ENCODE measurements at regions not wholly inside any gene's neighbourhood (a gene's known extent, or its start where the extent isn't known, plus 50 kb on each side); places are given as distances from the start of the nearest gene placed in this dataset.

GRCh38 chr3:152969557-152970300, 134.8 kb downstream of the P2RY1 start:
- Histone ChIP-seq H3K27me3 (ENCODE audit: control insufficient read depth, insufficient read depth, low read length) (no peaks in the 10 kb centered on the region), H3K4me3 (ENCODE audit: low read depth, low read length) (no peak overlapping the region), H3K36me3 (ENCODE audit: control insufficient read depth, insufficient read depth, low read length) (no peaks in the 10 kb centered on the region), H3K4me1 (ENCODE audit: control insufficient read depth, insufficient read depth, low read length) (no peaks in the 10 kb centered on the region), H3K27ac (ENCODE audit: low read depth, low read length) (no peak overlapping the region), H3K9me3 (ENCODE audit: control insufficient read depth, insufficient read depth, low read length) (peaks cover 3% of the 10 kb centered on the region)
- DNase-seq (ENCODE audit: low read depth in 4 of 6, low spot score in 6 of 6), result no peak
- WGBS (ENCODE audit: insufficient coverage), result no CpG with 5 or more reads among the region's 1 CpG

- no CpG with 5 or more reads among the region's 4 CpGs for WGBS (ENCODE audit: insufficient coverage)
These were observed 135.9 kb downstream of the P2RY1 start for GRCh38 chr3:152970851-152971250.

GRCh38 chr3:152971880-152972279, 136.9 kb downstream of the P2RY1 start:
- Histone ChIP-seq H3K36me3 (ENCODE audit: control insufficient read depth, insufficient read depth, low read length) (no peaks in the 10 kb centered on the region), H3K4me3 (ENCODE audit: low read depth, low read length) (no peak overlapping the region), H3K9me3 (ENCODE audit: control insufficient read depth, insufficient read depth, low read length) (no peaks in the 10 kb centered on the region), H3K4me1 (ENCODE audit: control insufficient read depth, insufficient read depth, low read length) (no peaks in the 10 kb centered on the region), H3K27ac (ENCODE audit: low read depth, low read length) (no peak overlapping the region), H3K27me3 (ENCODE audit: control insufficient read depth, insufficient read depth, low read length) (no peaks in the 10 kb centered on the region)
- WGBS (ENCODE audit: insufficient coverage), result no CpG with 5 or more reads among the region's 4 CpGs
- no peak for DNase-seq (ENCODE audit: low read depth in 4 of 6, low spot score in 6 of 6)

More at GRCh38 chr3:152970851-152971250, 135.9 kb downstream of the P2RY1 start:
- no peak overlapping the region for H3K4me3 ChIP-seq (ENCODE audit: low read depth, low read length)
- H3K27ac ChIP-seq (ENCODE audit: low read depth, low read length), result no peak overlapping the region
- DNase-seq (ENCODE audit: low read depth in 4 of 6, low spot score in 6 of 6), result no peak
- no peaks in the 10 kb centered on the region for H3K36me3 ChIP-seq (ENCODE audit: control insufficient read depth, insufficient read depth, low read length)
- H3K4me1 ChIP-seq (ENCODE audit: control insufficient read depth, insufficient read depth, low read length), result no peaks in the 10 kb centered on the region
- H3K27me3 ChIP-seq (ENCODE audit: control insufficient read depth, insufficient read depth, low read length), result no peaks in the 10 kb centered on the region
- H3K9me3 ChIP-seq (ENCODE audit: control insufficient read depth, insufficient read depth, low read length), result peaks cover 3% of the 10 kb centered on the region

GRCh38 chr3:152973575-152973974, 138.6 kb downstream of the P2RY1 start:
- no peaks in the 10 kb centered on the region for H3K36me3 ChIP-seq (ENCODE audit: control insufficient read depth, insufficient read depth, low read length)
- no peaks in the 10 kb centered on the region for H3K9me3 ChIP-seq (ENCODE audit: control insufficient read depth, insufficient read depth, low read length)
- no peak overlapping the region for H3K4me3 ChIP-seq (ENCODE audit: low read depth, low read length)
- no peaks in the 10 kb centered on the region for H3K4me1 ChIP-seq (ENCODE audit: control insufficient read depth, insufficient read depth, low read length)
- no peak for DNase-seq (ENCODE audit: low read depth in 4 of 6, low spot score in 6 of 6)
- WGBS (ENCODE audit: insufficient coverage), result 73% methylated on average over 1 of the region's 1 CpG
- H3K27me3 ChIP-seq (ENCODE audit: control insufficient read depth, insufficient read depth, low read length), result no peaks in the 10 kb centered on the region
- H3K27ac ChIP-seq (ENCODE audit: low read depth, low read length), result no peak overlapping the region

GRCh38 chr3:152976239-152976638, 141.3 kb downstream of the P2RY1 start:
- Histone ChIP-seq H3K4me1 (ENCODE audit: control insufficient read depth, insufficient read depth, low read length) (no peaks in the 10 kb centered on the region), H3K9me3 (ENCODE audit: control insufficient read depth, insufficient read depth, low read length) (no peaks in the 10 kb centered on the region), H3K4me3 (ENCODE audit: low read depth, low read length) (no peak overlapping the region), H3K27me3 (ENCODE audit: control insufficient read depth, insufficient read depth, low read length) (no peaks in the 10 kb centered on the region), H3K27ac (ENCODE audit: low read depth, low read length) (no peak overlapping the region), H3K36me3 (ENCODE audit: control insufficient read depth, insufficient read depth, low read length) (no peaks in the 10 kb centered on the region)
- WGBS (ENCODE audit: insufficient coverage), result 79% methylated on average over 2 of the region's 2 CpGs
- no peak for DNase-seq (ENCODE audit: low read depth in 4 of 6, low spot score in 6 of 6)

GRCh38 chr3:152977366-152977765, 142.4 kb downstream of the P2RY1 start:
- no peaks in the 10 kb centered on the region for H3K27me3 ChIP-seq (ENCODE audit: control insufficient read depth, insufficient read depth, low read length)
- H3K4me1 ChIP-seq (ENCODE audit: control insufficient read depth, insufficient read depth, low read length), result no peaks in the 10 kb centered on the region
- no peak for DNase-seq (ENCODE audit: low read depth in 4 of 6, low spot score in 6 of 6)
- no peaks in the 10 kb centered on the region for H3K36me3 ChIP-seq (ENCODE audit: control insufficient read depth, insufficient read depth, low read length)
- no peak overlapping the region for H3K27ac ChIP-seq (ENCODE audit: low read depth, low read length)
- H3K4me3 ChIP-seq (ENCODE audit: low read depth, low read length), result no peak overlapping the region
- H3K9me3 ChIP-seq (ENCODE audit: control insufficient read depth, insufficient read depth, low read length), result no peaks in the 10 kb centered on the region
- WGBS (ENCODE audit: insufficient coverage), result no CpG with 5 or more reads among the region's 3 CpGs

GRCh38 chr3:152978152-152978551, 143.2 kb downstream of the P2RY1 start:
- DNase-seq (ENCODE audit: low read depth in 4 of 6, low spot score in 6 of 6), result no peak
- Histone ChIP-seq H3K9me3 (ENCODE audit: control insufficient read depth, insufficient read depth, low read length) (no peaks in the 10 kb centered on the region), H3K4me1 (ENCODE audit: control insufficient read depth, insufficient read depth, low read length) (no peaks in the 10 kb centered on the region), H3K4me3 (ENCODE audit: low read depth, low read length) (no peak overlapping the region), H3K27ac (ENCODE audit: low read depth, low read length) (no peak overlapping the region), H3K27me3 (ENCODE audit: control insufficient read depth, insufficient read depth, low read length) (no peaks in the 10 kb centered on the region), H3K36me3 (ENCODE audit: control insufficient read depth, insufficient read depth, low read length) (no peaks in the 10 kb centered on the region)
- WGBS (ENCODE audit: insufficient coverage), result 86% methylated on average over 1 of the region's 1 CpG

GRCh38 chr3:152997526-152997925, 162.6 kb downstream of the P2RY1 start:
- WGBS (ENCODE audit: insufficient coverage), result no CpG with 5 or more reads among the region's 2 CpGs
- Histone ChIP-seq H3K27ac (ENCODE audit: low read depth, low read length) (no peak overlapping the region), H3K4me3 (ENCODE audit: low read depth, low read length) (no peak overlapping the region), H3K27me3 (ENCODE audit: control insufficient read depth, insufficient read depth, low read length) (no peaks in the 10 kb centered on the region), H3K9me3 (ENCODE audit: control insufficient read depth, insufficient read depth, low read length) (no peaks in the 10 kb centered on the region), H3K4me1 (ENCODE audit: control insufficient read depth, insufficient read depth, low read length) (no peaks in the 10 kb centered on the region), H3K36me3 (ENCODE audit: control insufficient read depth, insufficient read depth, low read length) (no peaks in the 10 kb centered on the region)
- peak in 1 of 6 donors; percentile 21 for DNase-seq (ENCODE audit: low read depth in 4 of 6, low spot score in 6 of 6)

GRCh38 chr3:152998591-152998990, 163.4 kb upstream of the RAP2B start:
- Histone ChIP-seq H3K27me3 (ENCODE audit: control insufficient read depth, insufficient read depth, low read length) (no peaks in the 10 kb centered on the region), H3K4me1 (ENCODE audit: control insufficient read depth, insufficient read depth, low read length) (no peaks in the 10 kb centered on the region), H3K9me3 (ENCODE audit: control insufficient read depth, insufficient read depth, low read length) (no peaks in the 10 kb centered on the region), H3K4me3 (ENCODE audit: low read depth, low read length) (no peak overlapping the region), H3K27ac (ENCODE audit: low read depth, low read length) (no peak overlapping the region), H3K36me3 (ENCODE audit: control insufficient read depth, insufficient read depth, low read length) (no peaks in the 10 kb centered on the region)
- no peak for DNase-seq (ENCODE audit: low read depth in 4 of 6, low spot score in 6 of 6)
- no CpG with 5 or more reads among the region's 4 CpGs for WGBS (ENCODE audit: insufficient coverage)

GRCh38 chr3:153000325-153000724, 161.7 kb upstream of the RAP2B start:
- H3K36me3 ChIP-seq (ENCODE audit: control insufficient read depth, insufficient read depth, low read length), result no peaks in the 10 kb centered on the region
- no CpG with 5 or more reads among the region's 2 CpGs for WGBS (ENCODE audit: insufficient coverage)
- H3K4me1 ChIP-seq (ENCODE audit: control insufficient read depth, insufficient read depth, low read length), result no peaks in the 10 kb centered on the region
- no peak for DNase-seq (ENCODE audit: low read depth in 4 of 6, low spot score in 6 of 6)
- H3K4me3 ChIP-seq (ENCODE audit: low read depth, low read length), result no peak overlapping the region
- H3K27me3 ChIP-seq (ENCODE audit: control insufficient read depth, insufficient read depth, low read length), result no peaks in the 10 kb centered on the region
- no peaks in the 10 kb centered on the region for H3K9me3 ChIP-seq (ENCODE audit: control insufficient read depth, insufficient read depth, low read length)
- no peak overlapping the region for H3K27ac ChIP-seq (ENCODE audit: low read depth, low read length)
